ENCODE measurements at regions not wholly inside any gene's neighbourhood (a gene's known extent, or its start where the extent isn't known, plus 50 kb on each side); places are given as distances from the start of the nearest gene placed in this dataset.

DNA sequence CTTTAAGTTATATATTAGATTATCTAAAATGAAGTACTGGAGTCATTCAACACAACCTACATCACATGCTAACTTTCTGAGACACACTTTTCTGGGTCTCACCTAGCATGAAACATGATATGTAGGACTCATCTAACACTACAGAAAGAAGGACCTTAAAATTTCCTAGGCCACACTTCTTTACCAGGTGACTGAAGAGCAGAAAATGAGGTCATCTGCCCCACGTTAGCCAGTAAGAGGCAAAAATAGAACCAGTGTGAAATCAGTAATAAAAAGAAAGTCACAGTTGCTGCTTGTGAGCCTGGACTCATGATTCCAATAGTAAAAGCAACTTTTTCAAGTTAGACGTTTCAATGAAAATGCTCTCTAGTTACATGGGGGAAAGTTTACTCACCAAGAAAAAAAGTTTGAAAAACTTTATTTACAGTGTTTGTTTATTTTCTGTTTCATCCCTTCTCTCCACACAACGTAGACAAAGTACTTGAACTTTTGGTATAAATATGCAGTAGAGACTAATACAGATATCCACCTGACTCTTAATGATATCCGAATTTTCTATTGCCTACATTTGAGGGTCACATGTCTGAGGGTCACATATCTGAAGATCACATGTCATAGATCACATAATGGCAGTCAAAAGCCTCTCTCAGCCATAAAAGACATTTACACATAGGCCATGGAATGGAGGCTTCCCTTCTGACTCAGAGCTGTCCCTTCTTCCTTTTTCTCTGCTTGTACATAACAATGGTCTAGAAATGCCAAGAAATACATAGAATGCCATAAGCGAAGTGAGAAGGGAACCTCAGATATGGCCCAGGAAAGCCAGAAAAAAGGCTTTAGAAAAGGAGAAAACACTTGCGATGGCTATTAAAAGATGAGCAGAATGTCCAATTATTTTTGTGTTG, 362.9 kb downstream of the ZEB2 start:
- no peak for DNase-seq (ENCODE audit: low spot score)

DNA sequence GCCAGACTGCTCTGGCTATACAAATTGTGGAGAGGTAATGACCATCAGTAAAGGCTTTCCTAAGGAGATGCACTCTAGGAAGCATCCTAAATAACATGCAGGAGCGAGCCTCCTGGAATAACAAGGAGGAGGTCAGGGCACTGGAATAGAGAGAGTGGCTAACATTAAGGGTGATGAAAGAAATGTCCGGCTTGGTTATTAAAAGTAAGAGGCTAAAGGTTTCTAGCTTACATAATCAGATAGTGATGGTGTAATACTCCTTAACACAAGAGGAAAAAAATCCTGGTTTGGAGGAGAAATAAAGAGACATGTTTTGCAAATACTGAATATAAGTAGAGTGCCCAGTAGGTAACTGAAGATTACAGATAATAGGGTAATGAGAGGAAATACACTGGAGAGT, 365.7 kb downstream of the ZEB2 start:
- no peak for DNase-seq (ENCODE audit: low spot score)

- DNase-seq (ENCODE audit: low spot score), result peak; percentile 30
Observed at GRCh38 chr2:144152817-144153271, 367.1 kb downstream of the ZEB2 start.

- peak; percentile 14 for DNase-seq (ENCODE audit: low spot score)
Observed at GRCh38 chr2:144151851-144152250, 368.1 kb downstream of the ZEB2 start.

- peak; percentile 54 for DNase-seq (ENCODE audit: low spot score)
Observed at GRCh38 chr2:144151405-144151804, 368.5 kb downstream of the ZEB2 start.

- DNase-seq (ENCODE audit: low spot score), result no peak
Observed at GRCh38 chr2:144147356-144147755, 372.6 kb downstream of the ZEB2 start.

DNA sequence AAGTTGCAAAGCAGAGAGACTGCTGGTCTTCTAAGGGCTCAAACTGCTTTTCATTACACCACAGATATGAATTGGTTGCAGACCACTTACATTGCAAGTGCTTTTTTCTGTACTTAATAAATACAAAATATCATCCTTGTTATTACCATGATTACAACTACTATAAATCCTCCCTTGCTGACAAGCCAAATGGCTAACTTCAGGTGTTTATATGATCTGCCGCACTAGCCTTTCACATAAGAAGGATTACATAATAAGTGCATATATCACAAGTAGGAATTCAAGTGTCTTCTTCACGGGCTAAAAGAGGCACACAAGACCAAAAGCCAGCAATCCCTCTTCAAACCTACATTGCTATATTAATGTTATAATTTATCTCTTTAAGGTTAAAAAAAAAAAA, 373.0 kb downstream of the ZEB2 start:
- no peak for DNase-seq (ENCODE audit: low spot score)

GRCh38 chr2:144146076-144146475, 373.8 kb downstream of the ZEB2 start:
- no peak for DNase-seq (ENCODE audit: low spot score)

- no peak for DNase-seq (ENCODE audit: low spot score)
Observed at GRCh38 chr2:144143294-144144151, 376.4 kb downstream of the ZEB2 start.

DNA sequence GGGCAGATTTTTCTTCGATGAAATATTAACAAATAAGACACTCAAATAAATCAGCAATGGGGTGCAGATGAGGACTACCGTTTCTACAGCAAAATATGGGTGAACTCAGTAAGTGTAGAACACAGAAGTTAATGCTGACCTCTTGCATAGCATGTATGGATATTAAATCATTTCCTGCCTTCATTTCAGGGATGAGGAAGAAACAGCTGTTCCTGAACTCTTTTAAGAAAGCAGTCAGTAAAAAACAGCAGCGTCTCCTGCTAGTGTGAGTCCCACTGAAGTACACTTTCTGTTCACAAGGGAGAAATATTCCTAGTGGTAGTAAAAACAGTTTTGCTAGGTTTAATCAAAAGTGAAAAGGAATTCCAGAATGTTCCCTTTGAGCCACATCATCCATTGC, 379.0 kb downstream of the ZEB2 start:
- no peak for DNase-seq (ENCODE audit: low spot score)

GRCh38 chr2:144137705-144138428, 382.1 kb downstream of the ZEB2 start:
- DNase-seq (ENCODE audit: low spot score), result no peak

DNA sequence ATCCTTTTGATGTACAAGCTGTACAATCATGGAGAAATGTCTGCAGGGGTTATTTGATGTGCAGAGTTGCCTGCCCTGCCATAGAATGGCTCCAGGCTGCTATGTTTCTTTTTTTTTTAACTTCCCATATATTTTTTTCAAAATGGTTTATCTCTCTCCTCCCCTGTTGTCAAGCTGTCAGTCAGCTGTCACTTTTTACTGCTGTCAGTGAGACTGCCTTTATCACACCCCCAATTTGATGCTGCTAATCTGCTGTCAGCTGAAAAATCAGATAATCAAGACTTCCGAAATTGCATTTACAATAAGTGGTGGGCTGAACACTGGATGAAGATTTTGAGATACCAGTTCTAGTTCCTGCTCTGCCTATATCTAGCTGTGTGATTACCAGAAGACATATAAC, 382.6 kb downstream of the ZEB2 start:
- no peak for DNase-seq (ENCODE audit: low spot score)

GRCh38 chr2:144136297-144137010, 383.5 kb downstream of the ZEB2 start:
- DNase-seq (ENCODE audit: low spot score), result no peak

DNA sequence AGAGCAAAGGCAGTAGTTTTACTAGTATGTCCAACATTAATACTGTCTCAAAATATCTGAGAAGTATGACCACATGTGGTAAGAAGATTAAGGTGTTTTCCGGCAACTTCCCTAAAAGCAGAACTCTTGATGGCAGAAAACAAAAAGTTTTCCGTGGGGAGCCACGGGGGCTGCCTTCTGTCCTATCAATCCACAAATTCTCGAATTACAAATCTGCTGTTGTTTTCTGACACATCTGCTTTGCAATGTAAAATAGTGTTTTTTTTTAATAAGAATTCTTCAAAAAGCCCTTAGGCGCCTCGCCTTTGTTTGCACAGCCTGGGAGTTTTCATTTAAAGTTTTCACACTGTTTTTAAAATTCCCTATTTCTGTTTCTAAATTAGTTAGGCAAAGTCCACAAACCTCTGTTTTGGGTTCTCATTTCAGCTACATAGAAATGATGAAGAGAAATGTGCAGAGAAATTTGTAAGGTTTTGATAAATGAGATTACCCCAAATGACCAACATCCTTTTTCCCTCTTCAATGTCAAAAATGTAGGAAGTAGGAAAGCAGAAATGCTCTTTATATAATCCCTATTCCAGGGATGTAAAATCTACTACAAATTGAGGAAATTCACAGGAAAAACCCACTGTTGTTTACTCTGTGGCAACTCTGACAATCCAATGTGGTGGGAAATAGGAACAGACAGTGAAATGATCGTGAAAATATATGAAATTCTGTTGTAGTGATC, 385.8 kb downstream of the ZEB2 start:
- DNase-seq (ENCODE audit: low spot score), result no peak

DNA sequence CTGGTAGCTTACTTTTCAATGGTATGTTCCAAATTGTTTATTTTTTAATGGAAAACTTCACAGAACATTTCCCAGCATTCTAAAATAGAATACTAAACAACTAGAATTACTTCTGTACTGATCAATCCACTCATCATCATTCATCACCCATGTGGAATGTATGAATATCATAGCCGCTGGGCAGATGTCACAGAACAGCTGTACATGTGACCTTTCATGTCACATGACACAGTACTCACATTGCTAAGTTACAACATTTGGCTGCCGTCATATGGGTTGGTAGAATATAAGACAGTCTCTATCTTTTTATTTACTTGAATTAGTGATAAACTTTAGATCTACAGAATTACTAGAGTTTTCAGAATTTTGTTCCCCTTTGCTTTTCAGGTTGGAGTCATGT, 387.6 kb downstream of the ZEB2 start:
- DNase-seq (ENCODE audit: low spot score), result no peak

- DNase-seq (ENCODE audit: low spot score), result no peak
Observed at GRCh38 chr2:144131042-144131441, 388.9 kb downstream of the ZEB2 start.

DNA sequence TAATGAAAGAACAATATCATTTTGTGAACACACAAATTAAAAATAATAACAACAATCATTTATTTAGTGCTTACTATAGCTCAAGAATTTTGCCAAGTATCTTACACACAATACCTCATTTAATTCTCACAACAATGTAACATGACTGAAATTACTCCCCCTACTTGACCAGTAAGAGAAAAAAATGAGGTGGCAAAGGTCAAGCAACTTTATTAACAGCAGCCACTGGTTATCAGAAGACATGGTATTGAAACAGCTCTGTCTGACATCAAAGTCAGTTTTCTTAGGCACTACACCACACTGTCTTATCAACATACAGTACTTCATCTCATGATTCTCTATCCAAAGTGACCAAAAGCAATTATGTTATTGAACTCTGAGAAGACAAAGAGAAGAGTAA, 389.4 kb downstream of the ZEB2 start:
- DNase-seq (ENCODE audit: low spot score), result no peak

DNA sequence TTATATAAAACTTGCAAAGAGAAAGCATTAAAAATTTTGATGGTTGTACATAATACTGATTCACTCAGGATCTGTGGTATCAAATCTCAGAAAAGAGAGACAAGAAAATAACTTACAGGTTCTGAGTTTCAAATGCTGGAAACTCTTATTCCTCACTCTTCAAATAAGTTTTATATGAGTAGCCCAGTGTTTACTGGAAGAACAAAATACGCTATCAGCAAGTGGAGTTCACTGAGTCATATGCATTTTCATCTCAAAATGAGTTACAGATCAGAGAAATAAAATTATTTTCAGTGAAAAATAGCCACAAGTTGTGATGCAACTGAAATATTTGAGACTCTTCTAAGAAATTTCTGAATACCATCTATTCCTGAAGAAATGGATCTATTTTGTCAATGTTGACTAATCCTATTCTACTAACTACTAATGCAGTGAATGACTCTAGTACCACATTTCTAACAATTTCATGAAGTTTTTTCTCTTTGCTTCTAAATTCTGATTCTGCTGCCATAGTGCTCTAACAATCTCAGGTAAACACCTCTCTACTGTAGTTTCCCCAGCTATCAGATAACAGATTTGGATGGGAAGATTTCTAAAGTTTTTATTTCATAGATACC, 391.7 kb downstream of the ZEB2 start:
- no peak for DNase-seq (ENCODE audit: low spot score)

DNA sequence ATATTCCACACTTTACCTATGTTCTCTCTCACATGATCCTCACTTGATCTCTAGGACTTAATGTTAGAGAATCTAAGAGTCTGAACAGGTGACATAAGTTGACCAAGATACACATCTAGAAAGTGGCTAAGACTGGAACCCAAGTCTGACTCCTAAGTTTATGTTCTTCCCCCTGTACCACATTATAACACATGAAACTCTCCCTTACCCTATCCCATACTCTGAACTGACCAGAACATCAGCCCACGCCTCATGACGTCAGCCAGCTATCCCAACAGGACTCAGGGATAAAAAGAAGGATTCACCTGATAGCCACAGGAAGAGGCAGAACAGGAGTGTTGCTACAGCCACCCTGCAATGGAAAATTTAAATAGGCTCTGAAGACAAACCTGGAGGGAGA, 392.2 kb downstream of the ZEB2 start:
- no peak for DNase-seq (ENCODE audit: low spot score)

DNA sequence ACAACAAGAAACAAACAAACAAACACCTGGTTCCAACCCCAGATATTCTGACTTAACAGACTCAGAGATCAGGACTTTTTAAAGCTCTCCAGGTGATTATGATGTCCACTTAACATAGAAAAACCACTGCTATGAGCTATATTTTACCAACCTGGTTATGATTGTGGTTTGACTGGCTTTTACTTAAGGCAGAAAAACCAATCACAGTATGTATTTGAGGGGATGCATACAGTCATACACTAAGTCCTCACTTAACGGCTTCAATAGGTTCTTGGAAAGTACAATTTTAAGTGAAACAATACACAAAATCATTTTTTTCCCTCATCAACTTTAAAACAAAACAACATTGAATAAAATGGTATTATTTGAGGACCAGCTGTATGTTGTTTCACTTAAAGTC, 393.6 kb downstream of the ZEB2 start:
- no peak for DNase-seq (ENCODE audit: low spot score)

DNA sequence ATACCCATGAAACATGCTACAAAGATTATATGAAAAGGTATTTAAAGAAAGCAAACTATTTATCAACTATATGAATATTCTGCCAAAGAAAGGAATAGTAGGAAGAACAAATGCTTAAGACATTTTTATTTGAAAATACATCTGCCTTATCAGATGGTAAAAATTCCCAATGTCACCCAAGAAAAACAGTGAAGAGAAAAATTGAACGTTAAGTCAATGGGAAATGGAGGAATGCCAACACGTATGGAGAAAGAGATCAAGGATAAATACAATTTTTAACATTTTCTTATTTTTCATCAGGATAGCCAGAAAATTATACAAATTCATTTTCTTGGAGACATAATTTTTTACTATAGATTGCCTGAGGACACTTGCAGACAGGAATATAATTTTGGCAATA, 394.2 kb downstream of the ZEB2 start:
- DNase-seq (ENCODE audit: low spot score), result no peak
